Sigmoid colon (tissue), 6 donors: ENCODE measurements at regions not wholly inside any gene's neighbourhood (a gene's known extent, or its start where the extent isn't known, plus 50 kb on each side); places are given as distances from the start of the nearest gene placed in this dataset.

Experiments used
- DNase-seq: peaks from one replicate; pipeline ENCODE4 v3.0.0-alpha.2; 2019
- H3K27ac ChIP-seq, 4 donors: fragments of 200-600 bp; sonication (generic); one replicate each; pipeline ENCODE4 v1.5.1; 2016 to 2019; ENCODE audit warnings: mild to moderate bottlenecking in 1 of 4
- H3K27me3 ChIP-seq, 3 donors: fragments of 200-600 bp; sonication (generic); one replicate each; pipeline ENCODE4 v1.5.1; 2019; ENCODE audit warnings: mild to moderate bottlenecking in 1 of 3
- H3K36me3 ChIP-seq, 4 donors: fragments of 200-600 bp; sonication (generic); one replicate each; pipeline ENCODE4 v1.5.1; 2016 to 2019
- H3K4me1 ChIP-seq, 4 donors: fragments of 200-600 bp; sonication (generic); one replicate each; pipeline ENCODE4 v1.5.1; 2017 to 2019
- H3K4me3 ChIP-seq, 4 donors: fragments of 200-600 bp; sonication (generic); one replicate each; pipeline ENCODE4 v1.5.1; 2017 to 2019; ENCODE audit warnings: mild to moderate bottlenecking in 2 of 4, moderate library complexity in 1 of 4
- H3K9me3 ChIP-seq, 4 donors: fragments of 200-600 bp in 3 of 4; sonication (generic) in 3 of 4; one replicate each; pipeline versions ENCODE4 v1.5.1 to v1.6.1; 2013 to 2019
- EP300 ChIP-seq, 4 donors: sonication (generic); formaldehyde crosslinking; IDR thresholded peaks; one replicate each; pipeline ENCODE4 v1.6.1; 2017; ENCODE audit warnings: antibody characterized with exemption in 4 of 4
- POLR2A ChIP-seq, 2 donors: fragments of 450-650 bp; IDR thresholded peaks; one replicate each; pipeline ENCODE4 v1.6.1; 2016; ENCODE audit warnings: antibody characterized with exemption in 2 of 2, mild to moderate bottlenecking in 2 of 2, moderate library complexity in 2 of 2
- POLR2AphosphoS5 ChIP-seq, 4 donors: sonication (generic); formaldehyde crosslinking; IDR thresholded peaks; one replicate each; pipeline ENCODE4 v1.6.1; 2017; ENCODE audit warnings: antibody characterized with exemption in 4 of 4
- WGBS, 2 donors: extraction: QIAGEN DNeasy Blood & Tissue Kit; methylation state at CpG; one replicate each; pipeline ENCODE4 v1.1.7; 2013; 5-methylcytosine and 5-hydroxymethylcytosine counted together
- intact Hi-C: fragments of 100-400 bp; cut with DNase I; formaldehyde crosslinking; loops from one replicate; pipeline ENCODE4 v1.15.1; 2023
- TF ChIP-seq, protein P1 (sequence below), 4 experiments: fragments of 450-650 bp in 3 of 4; fragments of 200-600 bp in 1 of 4; IDR thresholded peaks; one replicate each; pipeline ENCODE4 v1.5.1; 2016 to 2019; ENCODE audit warnings: antibody characterized with exemption in 4 of 4, mild to moderate bottlenecking in 3 of 4, moderate library complexity in 2 of 4
- donor health status: healthy with polysubstance abuse.
- donor health status: healthy.

- Histone ChIP-seq H3K27me3 (no peaks in the 10 kb centered on the region), H3K4me1 (no peaks in the 10 kb centered on the region), H3K36me3 (no peaks in the 10 kb centered on the region), H3K4me3 (no peak overlapping the region), H3K9me3 (no peaks in the 10 kb centered on the region), H3K27ac (no peak overlapping the region)
- 58 to 66% methylated on average over 4 of the region's 4 CpGs for WGBS, 2 donors
- DNase-seq: no peak
- TF ChIP-seq POLR2A (IDR thresholded peaks at IDR 0.05) (no peak), POLR2AphosphoS5 (IDR thresholded peaks at IDR 0.05) (no peak), EP300 (IDR thresholded peaks at IDR 0.05) (no peak)
- TF ChIP-seq, protein P1, sequence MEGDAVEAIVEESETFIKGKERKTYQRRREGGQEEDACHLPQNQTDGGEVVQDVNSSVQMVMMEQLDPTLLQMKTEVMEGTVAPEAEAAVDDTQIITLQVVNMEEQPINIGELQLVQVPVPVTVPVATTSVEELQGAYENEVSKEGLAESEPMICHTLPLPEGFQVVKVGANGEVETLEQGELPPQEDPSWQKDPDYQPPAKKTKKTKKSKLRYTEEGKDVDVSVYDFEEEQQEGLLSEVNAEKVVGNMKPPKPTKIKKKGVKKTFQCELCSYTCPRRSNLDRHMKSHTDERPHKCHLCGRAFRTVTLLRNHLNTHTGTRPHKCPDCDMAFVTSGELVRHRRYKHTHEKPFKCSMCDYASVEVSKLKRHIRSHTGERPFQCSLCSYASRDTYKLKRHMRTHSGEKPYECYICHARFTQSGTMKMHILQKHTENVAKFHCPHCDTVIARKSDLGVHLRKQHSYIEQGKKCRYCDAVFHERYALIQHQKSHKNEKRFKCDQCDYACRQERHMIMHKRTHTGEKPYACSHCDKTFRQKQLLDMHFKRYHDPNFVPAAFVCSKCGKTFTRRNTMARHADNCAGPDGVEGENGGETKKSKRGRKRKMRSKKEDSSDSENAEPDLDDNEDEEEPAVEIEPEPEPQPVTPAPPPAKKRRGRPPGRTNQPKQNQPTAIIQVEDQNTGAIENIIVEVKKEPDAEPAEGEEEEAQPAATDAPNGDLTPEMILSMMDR (IDR thresholded peaks at IDR 0.05): no peak
- intact Hi-C loops: no loop called here
Measured at GRCh38 chr2:65992198-65992554, 442.7 kb upstream of the MEIS1 start.

- H3K4me1 ChIP-seq: no peaks in the 10 kb centered on the region
- WGBS, 2 donors: 13 to 50% methylated on average over 9 of the region's 9 CpGs
- DNase-seq: peak; percentile 86
Measured at GRCh38 chr2:65991381-65992197, 443.3 kb upstream of the MEIS1 start.

GRCh38 chr2:65985986-65986385, 448.9 kb upstream of the MEIS1 start:
- Histone ChIP-seq H3K4me1 (no peaks in the 10 kb centered on the region), H3K36me3 (no peaks in the 10 kb centered on the region), H3K27me3 (no peaks in the 10 kb centered on the region), H3K4me3 (no peak overlapping the region), H3K27ac (no peak overlapping the region), H3K9me3 (no peaks in the 10 kb centered on the region)
- TF ChIP-seq, protein P1 (IDR thresholded peaks at IDR 0.05): no peak
- TF ChIP-seq POLR2A (IDR thresholded peaks at IDR 0.05): no peak
- TF ChIP-seq POLR2AphosphoS5 (IDR thresholded peaks at IDR 0.05): no peak
- TF ChIP-seq EP300 (IDR thresholded peaks at IDR 0.05): no peak
- intact Hi-C loops: no loop called here
- DNase-seq: no peak

More at GRCh38 chr2:65991381-65992197, 443.3 kb upstream of the MEIS1 start:
- H3K27ac ChIP-seq: no peak overlapping the region
- no peaks in the 10 kb centered on the region for H3K27me3 ChIP-seq
- no peak overlapping the region for H3K4me3 ChIP-seq
- H3K36me3 ChIP-seq: no peaks in the 10 kb centered on the region
- intact Hi-C loops: no loop called here
- H3K9me3 ChIP-seq: no peaks in the 10 kb centered on the region
- TF ChIP-seq, protein P1 (IDR thresholded peaks at IDR 0.05): no peak
- peak in 3 of 4 donors; percentile 22 to 40 (median 32) for TF ChIP-seq POLR2AphosphoS5 (IDR thresholded peaks at IDR 0.05)

GRCh38 chr2:65980531-65980930, 454.4 kb upstream of the MEIS1 start:
- 82 to 93% methylated on average over 1 of the region's 1 CpG for WGBS, 2 donors
- Histone ChIP-seq H3K27ac (no peak overlapping the region), H3K9me3 (no peaks in the 10 kb centered on the region), H3K27me3 (no peaks in the 10 kb centered on the region), H3K36me3 (no peaks in the 10 kb centered on the region), H3K4me1 (no peaks in the 10 kb centered on the region), H3K4me3 (no peak overlapping the region)
- no peak for DNase-seq
- no peak for TF ChIP-seq POLR2A (IDR thresholded peaks at IDR 0.05)
- TF ChIP-seq, protein P1 (IDR thresholded peaks at IDR 0.05): no peak
- TF ChIP-seq EP300 (IDR thresholded peaks at IDR 0.05): no peak
- TF ChIP-seq POLR2AphosphoS5 (IDR thresholded peaks at IDR 0.05): no peak
- intact Hi-C loops: no loop called here

- TF ChIP-seq EP300 (IDR thresholded peaks at IDR 0.05) (no peak), POLR2AphosphoS5 (IDR thresholded peaks at IDR 0.05) (no peak)
- TF ChIP-seq, protein P1 (IDR thresholded peaks at IDR 0.05): no peak
- DNase-seq: no peak
- no peak overlapping the region for H3K27ac ChIP-seq
- 87 to 89% methylated on average over 7 of the region's 7 CpGs for WGBS, 2 donors
- no peaks in the 10 kb centered on the region for H3K36me3 ChIP-seq
- no peaks in the 10 kb centered on the region for H3K27me3 ChIP-seq
- H3K9me3 ChIP-seq: no peaks in the 10 kb centered on the region
- intact Hi-C loops: no loop called here
- H3K4me3 ChIP-seq: no peak overlapping the region
- H3K4me1 ChIP-seq: no peaks in the 10 kb centered on the region
Measured at GRCh38 chr2:65979446-65979845, 455.5 kb upstream of the MEIS1 start.
